ENCODE measurements at regions not wholly inside any gene's neighbourhood (a gene's known extent, or its start where the extent isn't known, plus 50 kb on each side); places are given as distances from the start of the nearest gene placed in this dataset.
A peak's percentile ranks its signal among the peaks of the same experiment; 100 is the strongest.

DNA sequence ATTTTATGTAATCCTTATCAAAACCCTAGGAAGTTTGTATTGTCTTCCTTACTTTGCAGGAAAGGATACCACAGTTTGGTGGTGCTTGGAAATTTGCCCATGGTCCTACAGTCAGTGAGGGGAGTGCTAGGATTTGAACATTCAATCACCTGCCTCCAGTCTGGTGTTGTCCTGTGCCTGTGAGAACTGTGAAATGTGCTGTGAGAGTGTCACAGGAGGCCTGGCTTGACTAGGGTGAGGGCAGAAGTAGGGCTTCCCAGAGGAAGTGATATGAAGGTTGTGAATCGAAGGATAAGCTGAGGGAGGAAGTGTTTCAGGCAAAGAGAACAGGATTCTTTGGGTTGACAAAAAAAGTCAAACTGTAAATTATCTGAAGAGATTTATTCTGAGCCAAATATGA is 424.4 kb downstream of the TMEM135 start:
- no peak for ATAC-seq
- no peak for TF ChIP-seq ZFP30 (CRISPR knock-in tag; IDR thresholded peaks at IDR 0.05)
- TF ChIP-seq TCF4 (CRISPR knock-in tag; IDR thresholded peaks at IDR 0.05; ENCODE audit: borderline replicate concordance), result no peak
- TF ChIP-seq OSR1 (CRISPR knock-in tag; IDR thresholded peaks at IDR 0.05), result no peak

DNA sequence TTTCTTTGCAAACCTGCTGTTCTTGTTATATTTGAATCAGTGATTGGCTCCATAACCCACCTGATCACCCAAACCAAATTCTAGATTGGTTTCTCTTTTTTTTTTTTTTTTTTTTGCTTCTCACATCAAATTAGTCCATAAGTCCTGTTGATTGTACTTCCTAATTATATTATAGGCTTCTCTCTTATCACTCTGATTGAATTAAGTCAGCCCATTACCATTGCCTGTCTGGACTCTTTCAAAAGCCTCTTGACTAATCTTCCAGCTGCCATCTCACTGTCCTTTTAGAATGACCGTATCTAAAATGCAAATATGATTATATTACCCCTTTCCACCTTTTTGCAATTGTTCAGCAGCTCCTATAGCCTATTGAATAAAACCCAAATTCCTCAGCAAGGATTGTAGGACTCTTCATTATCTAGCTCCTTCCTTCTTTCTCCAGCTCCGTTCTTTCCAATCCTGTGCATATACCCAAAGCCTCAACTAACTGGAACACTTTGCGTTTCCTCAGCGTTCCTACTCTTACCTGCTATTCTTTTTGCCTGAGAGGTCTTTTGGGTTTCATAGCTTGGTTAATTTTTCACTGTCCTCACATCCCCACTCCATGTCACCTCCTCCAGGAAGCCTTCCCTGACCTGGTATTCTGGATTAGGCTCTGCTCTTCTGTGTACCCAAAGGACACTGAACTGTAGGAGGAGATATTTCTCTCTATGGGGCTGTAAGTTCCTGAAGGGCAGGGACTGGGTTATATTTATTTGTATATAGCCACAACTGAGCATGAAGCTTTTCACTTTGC is 423.3 kb downstream of the TMEM135 start:
- ATAC-seq, result no peak
- TF ChIP-seq ISL1 (CRISPR knock-in tag; IDR thresholded peaks at IDR 0.05) (peak; percentile 82), TCF4 (CRISPR knock-in tag; IDR thresholded peaks at IDR 0.05; ENCODE audit: borderline replicate concordance) (peak; percentile 47; the same call in 1 of the 2 replicates), OSR1 (CRISPR knock-in tag; IDR thresholded peaks at IDR 0.05) (no peak)
- TF ChIP-seq, protein P1, sequence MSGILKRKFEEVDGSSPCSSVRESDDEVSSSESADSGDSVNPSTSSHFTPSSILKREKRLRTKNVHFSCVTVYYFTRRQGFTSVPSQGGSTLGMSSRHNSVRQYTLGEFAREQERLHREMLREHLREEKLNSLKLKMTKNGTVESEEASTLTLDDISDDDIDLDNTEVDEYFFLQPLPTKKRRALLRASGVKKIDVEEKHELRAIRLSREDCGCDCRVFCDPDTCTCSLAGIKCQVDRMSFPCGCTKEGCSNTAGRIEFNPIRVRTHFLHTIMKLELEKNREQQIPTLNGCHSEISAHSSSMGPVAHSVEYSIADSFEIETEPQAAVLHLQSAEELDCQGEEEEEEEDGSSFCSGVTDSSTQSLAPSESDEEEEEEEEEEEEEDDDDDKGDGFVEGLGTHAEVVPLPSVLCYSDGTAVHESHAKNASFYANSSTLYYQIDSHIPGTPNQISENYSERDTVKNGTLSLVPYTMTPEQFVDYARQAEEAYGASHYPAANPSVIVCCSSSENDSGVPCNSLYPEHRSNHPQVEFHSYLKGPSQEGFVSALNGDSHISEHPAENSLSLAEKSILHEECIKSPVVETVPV (CRISPR knock-in tag; IDR thresholded peaks at IDR 0.05), result no peak

DNA sequence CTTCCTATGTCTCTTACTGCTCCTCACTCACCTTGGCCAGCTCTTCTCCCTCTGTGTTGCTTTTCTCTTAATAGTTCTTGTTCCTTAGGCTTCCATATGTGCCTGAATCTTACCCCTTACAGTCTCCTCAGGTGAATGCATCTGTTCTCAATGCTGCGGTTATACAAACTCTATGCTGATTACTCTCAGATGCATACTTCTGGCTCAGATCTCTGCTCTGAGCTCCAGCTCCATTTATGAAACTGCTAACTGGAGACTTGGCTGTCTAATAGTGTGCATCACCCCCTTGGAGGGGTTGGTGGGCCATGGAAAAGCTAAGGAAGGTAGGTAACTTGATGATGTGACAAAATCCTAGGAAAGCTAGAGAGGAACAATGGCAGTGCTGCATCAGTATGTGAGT is 422.5 kb downstream of the TMEM135 start:
- TF ChIP-seq BACH2 (CRISPR knock-in tag; IDR thresholded peaks at IDR 0.05; ENCODE audit: borderline replicate concordance) (no peak), ZNF565 (CRISPR knock-in tag; conservative IDR thresholded peaks at IDR 0.05; ENCODE audit: low read depth) (no peak), ZFP30 (CRISPR knock-in tag; IDR thresholded peaks at IDR 0.05) (no peak), RARB (CRISPR knock-in tag; IDR thresholded peaks at IDR 0.05) (no peak), TCF4 (CRISPR knock-in tag; IDR thresholded peaks at IDR 0.05; ENCODE audit: borderline replicate concordance) (no peak), ISL1 (CRISPR knock-in tag; IDR thresholded peaks at IDR 0.05) (no peak), ZC3H10 (CRISPR knock-in tag; IDR thresholded peaks at IDR 0.05) (no peak), ESRRG (CRISPR knock-in tag; IDR thresholded peaks at IDR 0.05) (no peak)
- TF ChIP-seq, protein P2, sequence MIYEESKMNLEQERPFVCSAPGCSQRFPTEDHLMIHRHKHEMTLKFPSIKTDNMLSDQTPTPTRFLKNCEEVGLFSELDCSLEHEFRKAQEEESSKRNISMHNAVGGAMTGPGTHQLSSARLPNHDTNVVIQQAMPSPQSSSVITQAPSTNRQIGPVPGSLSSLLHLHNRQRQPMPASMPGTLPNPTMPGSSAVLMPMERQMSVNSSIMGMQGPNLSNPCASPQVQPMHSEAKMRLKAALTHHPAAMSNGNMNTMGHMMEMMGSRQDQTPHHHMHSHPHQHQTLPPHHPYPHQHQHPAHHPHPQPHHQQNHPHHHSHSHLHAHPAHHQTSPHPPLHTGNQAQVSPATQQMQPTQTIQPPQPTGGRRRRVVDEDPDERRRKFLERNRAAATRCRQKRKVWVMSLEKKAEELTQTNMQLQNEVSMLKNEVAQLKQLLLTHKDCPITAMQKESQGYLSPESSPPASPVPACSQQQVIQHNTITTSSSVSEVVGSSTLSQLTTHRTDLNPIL (CRISPR knock-in tag; IDR thresholded peaks at IDR 0.05; ENCODE audit: low read depth), result no peak
- TF ChIP-seq, protein P3, sequence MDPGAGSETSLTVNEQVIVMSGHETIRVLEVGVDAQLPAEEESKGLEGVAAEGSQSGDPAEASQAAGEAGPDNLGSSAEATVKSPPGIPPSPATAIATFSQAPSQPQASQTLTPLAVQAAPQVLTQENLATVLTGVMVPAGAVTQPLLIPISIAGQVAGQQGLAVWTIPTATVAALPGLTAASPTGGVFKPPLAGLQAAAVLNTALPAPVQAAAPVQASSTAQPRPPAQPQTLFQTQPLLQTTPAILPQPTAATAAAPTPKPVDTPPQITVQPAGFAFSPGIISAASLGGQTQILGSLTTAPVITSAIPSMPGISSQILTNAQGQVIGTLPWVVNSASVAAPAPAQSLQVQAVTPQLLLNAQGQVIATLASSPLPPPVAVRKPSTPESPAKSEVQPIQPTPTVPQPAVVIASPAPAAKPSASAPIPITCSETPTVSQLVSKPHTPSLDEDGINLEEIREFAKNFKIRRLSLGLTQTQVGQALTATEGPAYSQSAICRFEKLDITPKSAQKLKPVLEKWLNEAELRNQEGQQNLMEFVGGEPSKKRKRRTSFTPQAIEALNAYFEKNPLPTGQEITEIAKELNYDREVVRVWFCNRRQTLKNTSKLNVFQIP (CRISPR knock-in tag; IDR thresholded peaks at IDR 0.05; ENCODE audit: borderline replicate concordance, low read depth), result no peak
- ATAC-seq, result no peak

DNA sequence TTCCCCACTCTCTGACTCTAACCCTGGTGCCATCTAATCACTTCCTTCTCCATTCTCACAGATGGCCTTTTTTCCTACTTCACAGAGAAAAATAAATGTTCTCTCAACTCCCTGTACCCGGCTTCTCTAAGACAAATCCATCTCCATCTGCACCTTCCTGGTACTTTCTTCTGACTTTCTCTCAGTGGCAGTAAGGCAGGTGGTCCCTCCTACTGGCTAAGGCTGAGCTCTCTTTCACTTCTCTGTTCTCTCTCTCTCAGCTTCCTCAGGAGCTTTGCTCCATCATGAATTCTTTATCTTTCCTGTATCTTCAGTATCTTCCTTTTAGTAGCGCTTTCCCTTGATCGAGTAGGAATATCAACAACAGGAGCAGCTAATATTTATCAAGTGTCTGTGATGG is 421.6 kb downstream of the TMEM135 start:
- ATAC-seq, result no peak
- no peak for TF ChIP-seq RARB (CRISPR knock-in tag; IDR thresholded peaks at IDR 0.05)
- TF ChIP-seq GLIS3 (CRISPR knock-in tag; IDR thresholded peaks at IDR 0.05), result no peak
- no peak for TF ChIP-seq ZNF565 (CRISPR knock-in tag; conservative IDR thresholded peaks at IDR 0.05; ENCODE audit: low read depth)
- TF ChIP-seq ZFP3 (CRISPR knock-in tag; IDR thresholded peaks at IDR 0.05), result no peak
- TF ChIP-seq, protein P2 (CRISPR knock-in tag; IDR thresholded peaks at IDR 0.05; ENCODE audit: low read depth), result no peak
- no peak for TF ChIP-seq ZNF8 (CRISPR knock-in tag; IDR thresholded peaks at IDR 0.05)
- TF ChIP-seq, protein P4, sequence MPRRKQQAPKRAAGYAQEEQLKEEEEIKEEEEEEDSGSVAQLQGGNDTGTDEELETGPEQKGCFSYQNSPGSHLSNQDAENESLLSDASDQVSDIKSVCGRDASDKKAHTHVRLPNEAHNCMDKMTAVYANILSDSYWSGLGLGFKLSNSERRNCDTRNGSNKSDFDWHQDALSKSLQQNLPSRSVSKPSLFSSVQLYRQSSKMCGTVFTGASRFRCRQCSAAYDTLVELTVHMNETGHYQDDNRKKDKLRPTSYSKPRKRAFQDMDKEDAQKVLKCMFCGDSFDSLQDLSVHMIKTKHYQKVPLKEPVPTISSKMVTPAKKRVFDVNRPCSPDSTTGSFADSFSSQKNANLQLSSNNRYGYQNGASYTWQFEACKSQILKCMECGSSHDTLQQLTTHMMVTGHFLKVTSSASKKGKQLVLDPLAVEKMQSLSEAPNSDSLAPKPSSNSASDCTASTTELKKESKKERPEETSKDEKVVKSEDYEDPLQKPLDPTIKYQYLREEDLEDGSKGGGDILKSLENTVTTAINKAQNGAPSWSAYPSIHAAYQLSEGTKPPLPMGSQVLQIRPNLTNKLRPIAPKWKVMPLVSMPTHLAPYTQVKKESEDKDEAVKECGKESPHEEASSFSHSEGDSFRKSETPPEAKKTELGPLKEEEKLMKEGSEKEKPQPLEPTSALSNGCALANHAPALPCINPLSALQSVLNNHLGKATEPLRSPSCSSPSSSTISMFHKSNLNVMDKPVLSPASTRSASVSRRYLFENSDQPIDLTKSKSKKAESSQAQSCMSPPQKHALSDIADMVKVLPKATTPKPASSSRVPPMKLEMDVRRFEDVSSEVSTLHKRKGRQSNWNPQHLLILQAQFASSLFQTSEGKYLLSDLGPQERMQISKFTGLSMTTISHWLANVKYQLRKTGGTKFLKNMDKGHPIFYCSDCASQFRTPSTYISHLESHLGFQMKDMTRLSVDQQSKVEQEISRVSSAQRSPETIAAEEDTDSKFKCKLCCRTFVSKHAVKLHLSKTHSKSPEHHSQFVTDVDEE (CRISPR knock-in tag; IDR thresholded peaks at IDR 0.05), result no peak
- no peak for TF ChIP-seq TCF4 (CRISPR knock-in tag; IDR thresholded peaks at IDR 0.05; ENCODE audit: borderline replicate concordance)
- TF ChIP-seq TOX (CRISPR knock-in tag; IDR thresholded peaks at IDR 0.05; ENCODE audit: borderline replicate concordance), result no peak
- TF ChIP-seq, protein P3 (CRISPR knock-in tag; IDR thresholded peaks at IDR 0.05; ENCODE audit: borderline replicate concordance, low read depth), result no peak
- no peak for TF ChIP-seq ISL1 (CRISPR knock-in tag; IDR thresholded peaks at IDR 0.05)
- TF ChIP-seq CSDC2 (CRISPR knock-in tag; IDR thresholded peaks at IDR 0.05), result no peak
- TF ChIP-seq SNAI2 (CRISPR knock-in tag; IDR thresholded peaks at IDR 0.05), result no peak
